ENCODE measurements at regions not wholly inside any gene's neighbourhood (a gene's known extent, or its start where the extent isn't known, plus 50 kb on each side); places are given as distances from the start of the nearest gene placed in this dataset.

DNA sequence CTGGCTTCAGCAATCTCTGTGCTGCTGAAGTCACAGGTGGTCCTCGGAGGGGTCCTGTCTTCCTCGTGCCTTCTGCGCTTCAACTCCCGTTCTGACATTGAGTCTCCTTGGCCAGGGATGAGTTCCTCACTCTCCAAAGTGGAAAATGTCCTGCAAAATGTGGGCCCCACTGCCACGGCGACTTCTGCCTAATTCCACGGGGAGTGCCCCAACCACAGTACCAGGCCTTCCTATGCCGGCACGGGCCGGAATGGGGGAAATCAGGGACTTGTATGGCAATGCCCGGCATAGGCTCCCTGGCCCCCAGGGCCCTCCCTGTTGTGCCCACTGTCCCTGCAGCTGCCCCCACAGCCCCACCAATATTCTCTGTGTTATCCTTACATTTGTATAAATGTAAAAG is 420.5 kb downstream of the TCERG1L start:
- H3K27me3 ChIP-seq: peaks cover 2% of the 10 kb centered on the region
- no peaks in the 10 kb centered on the region for H3K9me3 ChIP-seq
- no peak overlapping the region for H3K27ac ChIP-seq
- no peaks in the 10 kb centered on the region for H3K4me1 ChIP-seq (ENCODE audit: control insufficient read depth in 1 of 2, insufficient read depth in 1 of 2, low read depth in 1 of 2, low read length in 1 of 2)
- no peaks in the 10 kb centered on the region for H3K36me3 ChIP-seq
- TF ChIP-seq, protein P1, sequence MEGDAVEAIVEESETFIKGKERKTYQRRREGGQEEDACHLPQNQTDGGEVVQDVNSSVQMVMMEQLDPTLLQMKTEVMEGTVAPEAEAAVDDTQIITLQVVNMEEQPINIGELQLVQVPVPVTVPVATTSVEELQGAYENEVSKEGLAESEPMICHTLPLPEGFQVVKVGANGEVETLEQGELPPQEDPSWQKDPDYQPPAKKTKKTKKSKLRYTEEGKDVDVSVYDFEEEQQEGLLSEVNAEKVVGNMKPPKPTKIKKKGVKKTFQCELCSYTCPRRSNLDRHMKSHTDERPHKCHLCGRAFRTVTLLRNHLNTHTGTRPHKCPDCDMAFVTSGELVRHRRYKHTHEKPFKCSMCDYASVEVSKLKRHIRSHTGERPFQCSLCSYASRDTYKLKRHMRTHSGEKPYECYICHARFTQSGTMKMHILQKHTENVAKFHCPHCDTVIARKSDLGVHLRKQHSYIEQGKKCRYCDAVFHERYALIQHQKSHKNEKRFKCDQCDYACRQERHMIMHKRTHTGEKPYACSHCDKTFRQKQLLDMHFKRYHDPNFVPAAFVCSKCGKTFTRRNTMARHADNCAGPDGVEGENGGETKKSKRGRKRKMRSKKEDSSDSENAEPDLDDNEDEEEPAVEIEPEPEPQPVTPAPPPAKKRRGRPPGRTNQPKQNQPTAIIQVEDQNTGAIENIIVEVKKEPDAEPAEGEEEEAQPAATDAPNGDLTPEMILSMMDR (IDR thresholded peaks at IDR 0.05): no peak
- H3K4me3 ChIP-seq (ENCODE audit: low read depth in 1 of 2, low read length in 1 of 2): no peak overlapping the region

DNA sequence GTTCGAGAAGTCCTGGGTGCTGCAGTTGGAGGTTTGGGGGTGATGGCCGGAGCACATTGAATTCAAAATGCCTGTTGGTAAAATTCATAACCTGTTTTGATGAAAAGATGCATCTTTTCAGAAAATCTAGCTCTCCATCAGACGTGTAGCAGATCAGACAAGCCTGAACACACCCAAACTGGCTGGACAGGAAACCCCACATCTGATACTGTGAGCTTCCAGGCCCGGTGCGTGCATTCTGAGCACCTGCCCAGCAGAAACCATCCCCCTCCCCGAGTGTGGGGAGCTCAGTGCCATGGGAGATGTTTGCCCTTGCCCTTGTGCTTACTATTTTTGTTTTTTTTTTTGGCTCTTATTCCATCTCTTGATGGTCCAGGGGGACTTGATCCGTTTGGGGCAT is 417.1 kb downstream of the TCERG1L start:
- no peaks in the 10 kb centered on the region for H3K27me3 ChIP-seq
- TF ChIP-seq, protein P1 (IDR thresholded peaks at IDR 0.05): no peak
- H3K36me3 ChIP-seq: no peaks in the 10 kb centered on the region
- no peaks in the 10 kb centered on the region for H3K4me1 ChIP-seq (ENCODE audit: control insufficient read depth in 1 of 2, insufficient read depth in 1 of 2, low read depth in 1 of 2, low read length in 1 of 2)
- no peak overlapping the region for H3K4me3 ChIP-seq (ENCODE audit: low read depth in 1 of 2, low read length in 1 of 2)
- H3K27ac ChIP-seq: no peak overlapping the region
- no peaks in the 10 kb centered on the region for H3K9me3 ChIP-seq

DNA sequence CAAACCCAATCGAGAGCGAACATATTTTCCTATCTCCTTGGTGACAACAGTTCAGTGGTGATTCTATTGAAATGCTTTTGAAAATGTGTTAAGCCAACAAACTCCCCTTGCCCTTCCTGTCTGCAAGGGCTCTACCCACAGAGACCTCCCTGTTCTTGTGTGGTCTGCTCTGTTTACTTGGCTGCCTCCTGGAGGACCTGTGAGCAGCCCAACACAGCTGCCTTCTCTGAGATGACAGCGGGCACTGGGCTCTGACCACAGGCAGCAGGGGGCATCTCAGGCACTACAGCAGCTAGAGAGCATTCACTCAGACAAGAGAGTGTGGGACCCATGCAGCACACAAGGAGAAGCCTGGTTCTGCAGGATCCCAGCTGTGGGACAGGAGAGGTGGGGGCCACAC is 416.4 kb downstream of the TCERG1L start:
- no peak overlapping the region for H3K27ac ChIP-seq
- H3K9me3 ChIP-seq: no peaks in the 10 kb centered on the region
- no peaks in the 10 kb centered on the region for H3K4me1 ChIP-seq (ENCODE audit: control insufficient read depth in 1 of 2, insufficient read depth in 1 of 2, low read depth in 1 of 2, low read length in 1 of 2)
- H3K27me3 ChIP-seq: no peaks in the 10 kb centered on the region
- H3K4me3 ChIP-seq (ENCODE audit: low read depth in 1 of 2, low read length in 1 of 2): no peak overlapping the region
- TF ChIP-seq, protein P1 (IDR thresholded peaks at IDR 0.05): no peak
- H3K36me3 ChIP-seq: no peaks in the 10 kb centered on the region

GRCh38 chr10:130897815-130898214 is 413.7 kb downstream of the TCERG1L start:
- H3K36me3 ChIP-seq: no peaks in the 10 kb centered on the region
- H3K27ac ChIP-seq: no peak overlapping the region
- no peaks in the 10 kb centered on the region for H3K27me3 ChIP-seq
- no peak overlapping the region for H3K4me3 ChIP-seq (ENCODE audit: low read depth in 1 of 2, low read length in 1 of 2)
- no peaks in the 10 kb centered on the region for H3K9me3 ChIP-seq
- H3K4me1 ChIP-seq (ENCODE audit: control insufficient read depth in 1 of 2, insufficient read depth in 1 of 2, low read depth in 1 of 2, low read length in 1 of 2): no peaks in the 10 kb centered on the region
- TF ChIP-seq, protein P1 (IDR thresholded peaks at IDR 0.05): no peak

DNA sequence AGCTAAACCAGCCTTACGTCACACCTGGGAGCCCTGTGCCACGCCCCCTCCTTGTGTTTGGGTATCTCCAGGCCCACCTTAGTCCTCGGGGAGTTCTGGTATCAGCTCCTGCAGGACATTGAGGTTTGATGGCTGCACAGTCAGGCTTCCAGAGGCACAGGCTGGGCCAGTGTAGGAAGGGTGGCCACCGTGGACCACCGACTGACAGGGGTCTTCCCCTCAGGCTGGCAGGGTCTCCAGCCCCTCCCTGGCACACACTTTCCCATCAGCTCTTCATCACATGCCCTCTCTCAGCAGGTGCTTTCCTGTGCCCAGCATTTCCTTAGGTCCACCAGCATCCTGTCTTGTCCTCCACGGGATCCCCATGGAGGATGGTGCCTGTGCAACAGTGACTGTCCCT is 413.1 kb downstream of the TCERG1L start:
- no peaks in the 10 kb centered on the region for H3K36me3 ChIP-seq
- H3K27ac ChIP-seq: no peak overlapping the region
- no peaks in the 10 kb centered on the region for H3K27me3 ChIP-seq
- TF ChIP-seq, protein P1 (IDR thresholded peaks at IDR 0.05): no peak
- H3K4me3 ChIP-seq (ENCODE audit: low read depth in 1 of 2, low read length in 1 of 2): no peak overlapping the region
- no peaks in the 10 kb centered on the region for H3K4me1 ChIP-seq (ENCODE audit: control insufficient read depth in 1 of 2, insufficient read depth in 1 of 2, low read depth in 1 of 2, low read length in 1 of 2)
- no peaks in the 10 kb centered on the region for H3K9me3 ChIP-seq

GRCh38 chr10:130899856-130900255 is 411.7 kb downstream of the TCERG1L start:
- no peaks in the 10 kb centered on the region for H3K27me3 ChIP-seq

More at GRCh38 chr10:130899856-130900255, 411.7 kb downstream of the TCERG1L start:
- Histone ChIP-seq H3K4me3 (ENCODE audit: low read depth in 1 of 2, low read length in 1 of 2) (no peak overlapping the region), H3K36me3 (no peaks in the 10 kb centered on the region), H3K4me1 (ENCODE audit: control insufficient read depth in 1 of 2, insufficient read depth in 1 of 2, low read depth in 1 of 2, low read length in 1 of 2) (no peaks in the 10 kb centered on the region), H3K9me3 (no peaks in the 10 kb centered on the region), H3K27ac (no peak overlapping the region)
- TF ChIP-seq, protein P1 (IDR thresholded peaks at IDR 0.05): no peak
